ENCODE measurements at regions not wholly inside any gene's neighbourhood (a gene's known extent, or its start where the extent isn't known, plus 50 kb on each side); places are given as distances from the start of the nearest gene placed in this dataset.

- TF ChIP-seq, protein P1, sequence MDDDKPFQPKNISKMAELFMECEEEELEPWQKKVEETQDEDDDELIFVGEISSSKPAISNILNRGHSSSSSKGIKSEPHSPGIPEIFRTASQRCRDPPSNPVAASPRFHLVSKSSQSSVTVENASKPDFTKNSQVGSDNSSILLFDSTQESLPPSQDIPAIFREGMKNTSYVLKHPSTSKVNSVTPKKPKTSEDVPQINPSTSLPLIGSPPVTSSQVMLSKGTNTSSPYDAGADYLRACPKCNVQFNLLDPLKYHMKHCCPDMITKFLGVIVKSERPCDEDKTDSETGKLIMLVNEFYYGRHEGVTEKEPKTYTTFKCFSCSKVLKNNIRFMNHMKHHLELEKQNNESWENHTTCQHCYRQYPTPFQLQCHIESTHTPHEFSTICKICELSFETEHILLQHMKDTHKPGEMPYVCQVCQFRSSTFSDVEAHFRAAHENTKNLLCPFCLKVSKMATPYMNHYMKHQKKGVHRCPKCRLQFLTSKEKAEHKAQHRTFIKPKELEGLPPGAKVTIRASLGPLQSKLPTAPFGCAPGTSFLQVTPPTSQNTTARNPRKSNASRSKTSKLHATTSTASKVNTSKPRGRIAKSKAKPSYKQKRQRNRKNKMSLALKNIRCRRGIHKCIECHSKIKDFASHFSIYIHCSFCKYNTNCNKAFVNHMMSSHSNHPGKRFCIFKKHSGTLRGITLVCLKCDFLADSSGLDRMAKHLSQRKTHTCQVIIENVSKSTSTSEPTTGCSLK (tag by site-specific recombination; IDR thresholded peaks at IDR 0.05) = no peak
- TF ChIP-seq ZNF658 (tag by site-specific recombination; IDR thresholded peaks at IDR 0.05) (no peak), ZNF510 (tag by site-specific recombination; IDR thresholded peaks at IDR 0.05; ENCODE audit: insufficient replicate concordance) (no peak), ZNF174 (tag by site-specific recombination; IDR thresholded peaks at IDR 0.05) (no peak), GLIS2 (tag by site-specific recombination; IDR thresholded peaks at IDR 0.05) (no peak), ZNF792 (tag by site-specific recombination; IDR thresholded peaks at IDR 0.05) (no peak), ZNF23 (tag by site-specific recombination; IDR thresholded peaks at IDR 0.05; ENCODE audit: borderline replicate concordance) (no peak)
These were observed 183.2 kb downstream of the C12orf50 start (continued) for GRCh38 chr12:87846045-87846444.

DNA sequence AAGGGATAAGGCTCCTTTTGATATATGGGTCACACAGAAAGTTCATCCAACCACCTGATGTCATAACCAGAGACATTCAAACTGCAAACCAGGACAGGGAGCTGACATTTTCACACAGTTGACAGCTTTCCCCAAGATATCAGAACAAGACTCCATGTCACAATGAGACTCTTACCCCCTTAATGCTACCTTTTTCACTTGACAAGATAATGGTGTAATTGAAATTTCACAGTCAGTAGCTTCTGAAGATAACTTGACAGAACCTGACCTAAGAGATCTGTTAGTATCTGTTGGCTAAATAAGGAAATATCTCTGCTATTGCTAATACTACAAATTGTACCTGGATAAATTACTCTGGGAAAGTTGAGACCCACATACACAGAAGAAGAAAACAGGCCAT is 187.3 kb downstream of the C12orf50 start:
- CTCF ChIA-PET = no interaction called here
- H3K4me1 ChIP-seq (ENCODE audit: control insufficient read depth, insufficient read depth, low read length) = no peaks in the 10 kb centered on the region
- H3K9me3 ChIP-seq (ENCODE audit: control insufficient read depth, insufficient read depth, low read depth, low read length) = no peaks in the 10 kb centered on the region
- POLR2A ChIA-PET = no interaction called here
- H3K36me3 ChIP-seq (ENCODE audit: control insufficient read depth in 2 of 2, insufficient read depth in 1 of 2, low read length in 2 of 2) = no peaks in the 10 kb centered on the region
- H3K27ac ChIP-seq (ENCODE audit: extremely low read depth, low read depth, low read length) = no peak overlapping the region
- TF ChIP-seq ZNF19 (tag by site-specific recombination; IDR thresholded peaks at IDR 0.05; ENCODE audit: low read depth) (no peak), OVOL3 (tag by site-specific recombination; IDR thresholded peaks at IDR 0.05) (no peak), ZNF549 (tag by site-specific recombination; IDR thresholded peaks at IDR 0.05) (no peak), ZFP3 (tag by site-specific recombination; IDR thresholded peaks at IDR 0.05; ENCODE audit: low read depth) (no peak), YY2 (tag by site-specific recombination; IDR thresholded peaks at IDR 0.05) (no peak), WT1 (tag by site-specific recombination; IDR thresholded peaks at IDR 0.05) (no peak), KLF9 (tag by site-specific recombination; IDR thresholded peaks at IDR 0.05; ENCODE audit: low read depth) (no peak), ZNF366 (tag by site-specific recombination; conservative IDR thresholded peaks at IDR 0.05) (no peak)
- H3K4me3 ChIP-seq (ENCODE audit: low read depth, low read length) = no peak overlapping the region

DNA sequence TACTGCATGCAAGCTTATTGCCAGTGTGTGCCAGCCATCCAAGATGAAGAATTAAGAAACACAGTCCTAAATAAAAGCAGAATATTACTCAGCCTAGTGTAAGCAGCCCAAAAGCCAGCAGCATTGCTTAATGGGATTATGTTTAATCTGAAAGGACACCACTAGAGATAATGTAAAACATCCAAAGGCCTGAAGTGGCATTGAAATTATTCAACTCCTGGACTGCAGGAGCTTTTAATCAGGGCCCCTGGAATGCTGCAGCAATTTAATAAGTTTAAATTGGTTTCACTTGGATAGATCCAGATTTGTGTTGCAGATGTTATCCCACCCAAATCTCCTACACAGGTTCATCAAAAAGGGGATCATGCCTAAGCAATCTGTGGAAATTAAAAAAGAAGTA is 193.0 kb downstream of the C12orf50 start:
- Histone ChIP-seq H3K4me1 (ENCODE audit: control insufficient read depth, insufficient read depth, low read length) (no peaks in the 10 kb centered on the region), H3K9me3 (ENCODE audit: control insufficient read depth, insufficient read depth, low read depth, low read length) (no peaks in the 10 kb centered on the region), H3K4me3 (ENCODE audit: low read depth, low read length) (no peak overlapping the region), H3K27ac (ENCODE audit: extremely low read depth, low read depth, low read length) (no peak overlapping the region), H3K36me3 (ENCODE audit: control insufficient read depth in 2 of 2, insufficient read depth in 1 of 2, low read length in 2 of 2) (no peaks in the 10 kb centered on the region)
- TF ChIP-seq, protein P2, sequence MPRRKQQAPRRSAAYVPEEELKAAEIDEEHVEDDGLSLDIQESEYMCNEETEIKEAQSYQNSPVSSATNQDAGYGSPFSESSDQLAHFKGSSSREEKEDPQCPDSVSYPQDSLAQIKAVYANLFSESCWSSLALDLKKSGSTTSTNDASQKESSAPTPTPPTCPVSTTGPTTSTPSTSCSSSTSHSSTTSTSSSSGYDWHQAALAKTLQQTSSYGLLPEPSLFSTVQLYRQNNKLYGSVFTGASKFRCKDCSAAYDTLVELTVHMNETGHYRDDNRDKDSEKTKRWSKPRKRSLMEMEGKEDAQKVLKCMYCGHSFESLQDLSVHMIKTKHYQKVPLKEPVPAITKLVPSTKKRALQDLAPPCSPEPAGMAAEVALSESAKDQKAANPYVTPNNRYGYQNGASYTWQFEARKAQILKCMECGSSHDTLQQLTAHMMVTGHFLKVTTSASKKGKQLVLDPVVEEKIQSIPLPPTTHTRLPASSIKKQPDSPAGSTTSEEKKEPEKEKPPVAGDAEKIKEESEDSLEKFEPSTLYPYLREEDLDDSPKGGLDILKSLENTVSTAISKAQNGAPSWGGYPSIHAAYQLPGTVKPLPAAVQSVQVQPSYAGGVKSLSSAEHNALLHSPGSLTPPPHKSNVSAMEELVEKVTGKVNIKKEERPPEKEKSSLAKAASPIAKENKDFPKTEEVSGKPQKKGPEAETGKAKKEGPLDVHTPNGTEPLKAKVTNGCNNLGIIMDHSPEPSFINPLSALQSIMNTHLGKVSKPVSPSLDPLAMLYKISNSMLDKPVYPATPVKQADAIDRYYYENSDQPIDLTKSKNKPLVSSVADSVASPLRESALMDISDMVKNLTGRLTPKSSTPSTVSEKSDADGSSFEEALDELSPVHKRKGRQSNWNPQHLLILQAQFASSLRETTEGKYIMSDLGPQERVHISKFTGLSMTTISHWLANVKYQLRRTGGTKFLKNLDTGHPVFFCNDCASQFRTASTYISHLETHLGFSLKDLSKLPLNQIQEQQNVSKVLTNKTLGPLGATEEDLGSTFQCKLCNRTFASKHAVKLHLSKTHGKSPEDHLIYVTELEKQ (tag by site-specific recombination; IDR thresholded peaks at IDR 0.05; ENCODE audit: borderline replicate concordance) = no peak
- TF ChIP-seq ZNF433 (tag by site-specific recombination; IDR thresholded peaks at IDR 0.05; ENCODE audit: low read depth) (no peak), SP2 (tag by site-specific recombination; IDR thresholded peaks at IDR 0.05) (no peak), ZNF202 (tag by site-specific recombination; IDR thresholded peaks at IDR 0.05; ENCODE audit: borderline replicate concordance) (no peak), ZBTB48 (tag by site-specific recombination; IDR thresholded peaks at IDR 0.05) (no peak), ZNF548 (tag by site-specific recombination; IDR thresholded peaks at IDR 0.05) (no peak), REST (tag by site-specific recombination; IDR thresholded peaks at IDR 0.05) (no peak), ZIC2 (tag by site-specific recombination; IDR thresholded peaks at IDR 0.05) (no peak), ZBTB7A (tag by site-specific recombination; IDR thresholded peaks at IDR 0.05; ENCODE audit: low read depth) (no peak), ZNF112 (tag by site-specific recombination; IDR thresholded peaks at IDR 0.05) (no peak), ZFP37 (tag by site-specific recombination; IDR thresholded peaks at IDR 0.05) (no peak)
- POLR2A ChIA-PET = no interaction called here
- CTCF ChIA-PET = interaction anchor here (1.6 kb wide), 1 partner anchor 9 kb away, joined by 4 read pairs; no protein-coding TSS in a partner anchor
